Chondrocyte (in vitro differentiated cells): ENCODE measurements at regions not wholly inside any gene's neighbourhood (a gene's known extent, or its start where the extent isn't known, plus 50 kb on each side); places are given as distances from the start of the nearest gene placed in this dataset.

ENCODE experiments used
- DNase-seq: peaks from one replicate; pipeline ENCODE4 v3.0.0; 2021; ENCODE audit warnings: mixed read lengths, low spot score
- H3K27ac Mint-ChIP-seq: one replicate; pipeline ENCODE4 v1.8.0; 2021; ENCODE audit warnings: mild to moderate bottlenecking, moderate library complexity, mixed read lengths; ENCODE audit not compliant: unreplicated experiment
- H3K27me3 Mint-ChIP-seq: 2 replicates; pipeline ENCODE4 v1.8.0; 2021; ENCODE audit warnings: low read depth, mixed read lengths
- H3K36me3 Mint-ChIP-seq: 2 replicates; pipeline ENCODE4 v1.8.0; 2021; ENCODE audit warnings: low read depth, mixed read lengths
- H3K4me1 Mint-ChIP-seq: 2 replicates; pipeline ENCODE4 v1.8.0; 2021; ENCODE audit warnings: low read depth, mild to moderate bottlenecking, mixed read lengths
- H3K4me3 Mint-ChIP-seq: one replicate; pipeline ENCODE4 v1.8.0; 2021; ENCODE audit warnings: mild to moderate bottlenecking, moderate library complexity, mixed read lengths; ENCODE audit not compliant: unreplicated experiment
- H3K9me3 Mint-ChIP-seq: 2 replicates; pipeline ENCODE4 v1.8.0; 2021; ENCODE audit warnings: low read depth, mixed read lengths
- TF ChIP-seq, protein P1 (sequence below): fragments of 200-600 bp; sonication (generic); IDR thresholded peaks from 2 replicates; pipeline ENCODE4 v1.5.0; 2021; ENCODE audit warnings: antibody characterized with exemption, mild to moderate bottlenecking, moderate library complexity

DNA sequence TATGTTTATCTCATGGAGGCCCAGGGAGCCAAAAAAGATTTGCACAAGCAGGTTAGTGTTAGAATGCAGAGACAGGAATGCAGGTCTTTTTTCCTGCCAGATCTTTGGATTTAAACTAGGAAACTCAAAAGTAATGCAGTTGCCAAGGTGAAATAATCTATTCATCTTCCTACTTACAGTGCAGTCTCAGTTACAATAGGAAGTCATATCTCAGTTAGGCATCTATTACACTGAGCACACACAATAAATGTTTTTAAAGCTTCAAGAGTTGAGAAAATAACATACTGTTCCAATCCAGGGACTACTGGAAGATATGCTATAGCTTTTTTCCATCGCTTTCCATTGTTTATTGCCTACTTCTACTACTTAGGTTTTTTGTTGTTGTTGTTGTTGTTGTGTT lies 279.3 kb upstream of the E2F7 start:
- no peak for DNase-seq
- TF ChIP-seq, protein P1, sequence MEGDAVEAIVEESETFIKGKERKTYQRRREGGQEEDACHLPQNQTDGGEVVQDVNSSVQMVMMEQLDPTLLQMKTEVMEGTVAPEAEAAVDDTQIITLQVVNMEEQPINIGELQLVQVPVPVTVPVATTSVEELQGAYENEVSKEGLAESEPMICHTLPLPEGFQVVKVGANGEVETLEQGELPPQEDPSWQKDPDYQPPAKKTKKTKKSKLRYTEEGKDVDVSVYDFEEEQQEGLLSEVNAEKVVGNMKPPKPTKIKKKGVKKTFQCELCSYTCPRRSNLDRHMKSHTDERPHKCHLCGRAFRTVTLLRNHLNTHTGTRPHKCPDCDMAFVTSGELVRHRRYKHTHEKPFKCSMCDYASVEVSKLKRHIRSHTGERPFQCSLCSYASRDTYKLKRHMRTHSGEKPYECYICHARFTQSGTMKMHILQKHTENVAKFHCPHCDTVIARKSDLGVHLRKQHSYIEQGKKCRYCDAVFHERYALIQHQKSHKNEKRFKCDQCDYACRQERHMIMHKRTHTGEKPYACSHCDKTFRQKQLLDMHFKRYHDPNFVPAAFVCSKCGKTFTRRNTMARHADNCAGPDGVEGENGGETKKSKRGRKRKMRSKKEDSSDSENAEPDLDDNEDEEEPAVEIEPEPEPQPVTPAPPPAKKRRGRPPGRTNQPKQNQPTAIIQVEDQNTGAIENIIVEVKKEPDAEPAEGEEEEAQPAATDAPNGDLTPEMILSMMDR: no peak
- Mint-ChIP-seq H3K4me1 (no peaks in the 10 kb centered on the region), H3K27me3 (peaks cover 12% of the 10 kb centered on the region), H3K4me3 (no peak overlapping the region), H3K27ac (no peak overlapping the region), H3K36me3 (no peaks in the 10 kb centered on the region), H3K9me3 (no peaks in the 10 kb centered on the region)

DNA sequence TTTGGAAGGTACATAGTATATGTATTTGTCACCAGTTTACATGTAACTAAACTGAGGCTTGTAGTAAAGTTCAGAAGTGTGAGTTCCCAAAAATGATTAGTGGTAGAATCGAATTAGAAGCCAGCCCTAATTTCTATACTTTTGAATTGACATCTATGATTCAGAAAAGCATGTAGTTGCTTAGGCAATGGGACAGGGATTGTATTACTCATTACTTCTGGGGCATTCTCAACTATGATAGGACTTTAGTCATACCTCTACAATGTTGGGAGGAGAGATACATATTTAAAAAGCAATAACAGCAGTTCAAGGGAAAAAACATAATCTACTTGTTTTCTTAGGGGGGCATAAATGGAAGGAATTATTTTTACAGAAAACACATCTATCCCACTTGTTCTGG lies 277.9 kb upstream of the E2F7 start:
- H3K4me3 Mint-ChIP-seq: no peak overlapping the region
- H3K4me1 Mint-ChIP-seq: no peaks in the 10 kb centered on the region
- no peak overlapping the region for H3K27ac Mint-ChIP-seq
- no peaks in the 10 kb centered on the region for H3K36me3 Mint-ChIP-seq
- peaks cover 11% of the 10 kb centered on the region for H3K27me3 Mint-ChIP-seq
- TF ChIP-seq, protein P1: no peak
- DNase-seq: no peak
- no peaks in the 10 kb centered on the region for H3K9me3 Mint-ChIP-seq

DNA sequence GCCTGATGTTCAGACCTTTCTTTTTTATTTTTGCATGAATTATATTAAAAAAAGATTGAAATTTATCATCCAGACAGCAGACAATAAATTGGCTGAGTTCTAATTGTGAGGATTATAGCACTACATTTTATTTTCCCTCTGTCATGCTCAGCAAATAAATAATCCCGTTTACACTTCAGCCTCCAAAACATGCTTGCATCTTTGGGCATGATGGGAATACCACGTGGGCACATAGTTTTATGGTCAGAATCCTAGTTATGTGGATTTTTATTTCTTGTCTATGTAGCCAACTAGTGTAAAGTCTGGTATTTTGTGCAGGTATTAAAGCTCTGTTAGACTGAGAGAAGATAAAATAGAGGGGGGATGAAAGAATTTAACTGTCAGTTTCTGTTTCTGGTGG lies 276.9 kb upstream of the E2F7 start:
- Mint-ChIP-seq H3K9me3 (no peaks in the 10 kb centered on the region), H3K4me1 (no peaks in the 10 kb centered on the region), H3K4me3 (no peak overlapping the region), H3K27ac (no peak overlapping the region), H3K27me3 (peaks cover 11% of the 10 kb centered on the region), H3K36me3 (no peaks in the 10 kb centered on the region)
- TF ChIP-seq, protein P1: no peak
- DNase-seq: no peak

DNA sequence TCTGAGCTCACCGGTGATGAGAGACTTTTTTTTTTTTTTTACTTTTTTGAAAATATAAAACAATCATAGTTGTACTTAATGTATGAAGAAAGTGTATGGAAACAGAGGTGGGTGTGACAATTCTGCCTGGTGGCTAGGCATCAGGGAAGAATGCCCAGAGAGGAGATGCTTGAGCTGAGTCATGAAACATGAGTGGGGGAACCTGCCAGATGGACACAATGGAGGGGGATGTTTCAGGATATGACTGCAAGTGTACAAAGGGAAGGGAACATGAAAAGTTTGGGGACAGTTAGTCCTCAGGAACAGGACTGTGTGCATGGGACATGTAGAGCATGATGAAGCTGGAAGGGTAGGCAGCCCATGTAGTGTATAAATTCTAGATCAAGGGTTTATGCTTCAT lies 274.2 kb upstream of the E2F7 start:
- H3K27ac Mint-ChIP-seq: no peak overlapping the region
- H3K4me3 Mint-ChIP-seq: no peak overlapping the region
- no peaks in the 10 kb centered on the region for H3K36me3 Mint-ChIP-seq
- H3K4me1 Mint-ChIP-seq: no peaks in the 10 kb centered on the region
- no peaks in the 10 kb centered on the region for H3K9me3 Mint-ChIP-seq
- DNase-seq: no peak
- H3K27me3 Mint-ChIP-seq: peaks cover 11% of the 10 kb centered on the region
- TF ChIP-seq, protein P1: no peak

DNA sequence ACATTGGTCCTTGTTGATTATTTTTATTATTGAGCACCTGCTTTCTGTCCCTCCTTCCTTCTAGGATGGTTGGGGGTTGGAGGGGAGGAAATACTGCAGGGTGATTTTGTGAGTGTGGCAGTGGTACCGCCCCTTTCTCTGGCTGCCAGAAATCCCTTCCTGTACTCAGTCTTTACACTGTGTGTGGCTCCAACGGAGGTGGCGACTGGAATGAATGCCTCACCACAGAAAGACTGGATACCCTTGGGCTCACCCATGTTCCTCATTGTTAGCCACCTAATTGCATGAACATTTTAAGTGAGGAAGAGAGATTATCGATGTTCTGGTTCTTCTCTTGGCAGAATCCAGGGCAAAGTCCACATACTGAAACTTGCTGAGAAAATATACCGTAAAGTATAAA lies 272.0 kb upstream of the E2F7 start:
- H3K4me1 Mint-ChIP-seq: no peaks in the 10 kb centered on the region
- TF ChIP-seq, protein P1: no peak
- H3K36me3 Mint-ChIP-seq: no peaks in the 10 kb centered on the region
- H3K4me3 Mint-ChIP-seq: no peak overlapping the region
- H3K27ac Mint-ChIP-seq: no peak overlapping the region
- DNase-seq: no peak
- peaks cover 14% of the 10 kb centered on the region for H3K27me3 Mint-ChIP-seq
- no peaks in the 10 kb centered on the region for H3K9me3 Mint-ChIP-seq
